ENCODE measurements at regions not wholly inside any gene's neighbourhood (a gene's known extent, or its start where the extent isn't known, plus 50 kb on each side); places are given as distances from the start of the nearest gene placed in this dataset.

- Histone ChIP-seq H3K9me3 (ENCODE audit: control insufficient read depth in 2 of 2, insufficient read depth in 1 of 2, low read depth in 1 of 2, low read length in 1 of 2) (no peaks in the 10 kb centered on the region), H3K4me1 (ENCODE audit: control insufficient read depth in 3 of 3, insufficient read depth in 2 of 3, low read depth in 1 of 3, low read length in 2 of 3) (no peaks in the 10 kb centered on the region), H3K27me3 (ENCODE audit: control insufficient read depth in 3 of 3, insufficient read depth in 3 of 3, low read length in 3 of 3) (no peaks in the 10 kb centered on the region), H3K36me3 (ENCODE audit: control insufficient read depth in 3 of 3, insufficient read depth in 2 of 3, low read depth in 1 of 3, low read length in 3 of 3) (no peaks in the 10 kb centered on the region), H3K27ac (ENCODE audit: low read depth in 1 of 3, low read length in 2 of 3) (no peak overlapping the region), H3K4me3 (ENCODE audit: low read depth in 1 of 3, low read length in 3 of 3) (no peak overlapping the region)
- FAIRE-seq (no peak), DNase-seq (no peak)
Observed at GRCh38 chr2:223386189-223386588, 216.0 kb downstream of the SCG2 start.

DNA sequence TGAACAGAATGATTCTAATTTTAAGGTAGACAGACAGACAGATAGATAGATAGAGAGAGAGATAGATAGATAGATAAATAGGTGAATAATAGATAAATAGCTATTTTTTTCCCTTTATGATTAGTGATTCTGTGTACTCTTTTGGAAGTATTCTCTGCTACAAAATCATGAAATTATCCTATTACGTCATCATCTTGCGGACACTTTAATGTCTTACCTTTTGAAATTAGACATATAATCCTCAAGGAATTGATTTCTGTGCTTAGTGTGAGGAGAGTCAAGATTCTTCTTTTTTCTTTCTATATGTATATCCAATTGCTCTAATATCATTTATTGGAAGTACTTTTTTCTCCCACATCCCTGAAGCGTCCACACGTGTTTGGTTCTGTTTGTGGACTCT lies 215.2 kb downstream of the SCG2 start:
- Histone ChIP-seq H3K4me1 (ENCODE audit: control insufficient read depth in 3 of 3, insufficient read depth in 2 of 3, low read depth in 1 of 3, low read length in 2 of 3) (no peaks in the 10 kb centered on the region), H3K9me3 (ENCODE audit: control insufficient read depth in 2 of 2, insufficient read depth in 1 of 2, low read depth in 1 of 2, low read length in 1 of 2) (no peaks in the 10 kb centered on the region), H3K4me3 (ENCODE audit: low read depth in 1 of 3, low read length in 3 of 3) (no peak overlapping the region), H3K27me3 (ENCODE audit: control insufficient read depth in 3 of 3, insufficient read depth in 3 of 3, low read length in 3 of 3) (no peaks in the 10 kb centered on the region), H3K27ac (ENCODE audit: low read depth in 1 of 3, low read length in 2 of 3) (no peak overlapping the region), H3K36me3 (ENCODE audit: control insufficient read depth in 3 of 3, insufficient read depth in 2 of 3, low read depth in 1 of 3, low read length in 3 of 3) (no peaks in the 10 kb centered on the region)
- no peak for DNase-seq
- no peak for FAIRE-seq
- 81 to 85% (median 84%) methylated on average over 4 of the region's 4 CpGs for WGBS, 3 donors

DNA sequence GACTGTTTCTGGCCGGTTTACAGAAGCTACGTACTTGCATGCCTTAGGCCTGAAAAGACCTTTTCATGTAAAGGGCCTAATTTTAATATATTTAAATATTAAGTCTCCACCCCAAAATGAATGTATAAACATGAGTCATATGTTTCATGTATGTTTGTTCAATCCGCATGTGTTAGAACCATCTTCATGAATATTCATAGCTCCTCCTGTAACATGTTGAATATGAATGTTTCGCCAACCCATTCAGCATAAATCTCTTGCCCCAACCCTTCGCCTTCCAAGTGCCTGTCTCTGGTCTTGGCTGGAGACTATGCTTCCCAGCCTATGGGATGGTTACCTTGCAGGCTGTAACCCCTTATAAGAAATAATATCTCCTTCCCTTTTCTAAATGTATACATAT lies 212.5 kb downstream of the SCG2 start:
- no peak for FAIRE-seq
- Histone ChIP-seq H3K4me3 (ENCODE audit: low read depth in 1 of 3, low read length in 3 of 3) (no peak overlapping the region), H3K4me1 (ENCODE audit: control insufficient read depth in 3 of 3, insufficient read depth in 2 of 3, low read depth in 1 of 3, low read length in 2 of 3) (no peaks in the 10 kb centered on the region), H3K9me3 (ENCODE audit: control insufficient read depth in 2 of 2, insufficient read depth in 1 of 2, low read depth in 1 of 2, low read length in 1 of 2) (peaks cover 0 to 2% of the 10 kb centered on the region in 2 donors), H3K27ac (ENCODE audit: low read depth in 1 of 3, low read length in 2 of 3) (no peak overlapping the region), H3K36me3 (ENCODE audit: control insufficient read depth in 3 of 3, insufficient read depth in 2 of 3, low read depth in 1 of 3, low read length in 3 of 3) (no peaks in the 10 kb centered on the region), H3K27me3 (ENCODE audit: control insufficient read depth in 3 of 3, insufficient read depth in 3 of 3, low read length in 3 of 3) (no peaks in the 10 kb centered on the region)
- 87 to 89% (median 88%) methylated on average over 5 of the region's 5 CpGs for WGBS, 3 donors
- no peak for DNase-seq

- DNase-seq (no peak), FAIRE-seq (no peak)
- Histone ChIP-seq H3K36me3 (ENCODE audit: control insufficient read depth in 3 of 3, insufficient read depth in 2 of 3, low read depth in 1 of 3, low read length in 3 of 3) (no peaks in the 10 kb centered on the region), H3K27me3 (ENCODE audit: control insufficient read depth in 3 of 3, insufficient read depth in 3 of 3, low read length in 3 of 3) (no peaks in the 10 kb centered on the region), H3K27ac (ENCODE audit: low read depth in 1 of 3, low read length in 2 of 3) (no peak overlapping the region), H3K4me1 (ENCODE audit: control insufficient read depth in 3 of 3, insufficient read depth in 2 of 3, low read depth in 1 of 3, low read length in 2 of 3) (no peaks in the 10 kb centered on the region), H3K9me3 (ENCODE audit: control insufficient read depth in 2 of 2, insufficient read depth in 1 of 2, low read depth in 1 of 2, low read length in 1 of 2) (peaks cover 0 to 2% of the 10 kb centered on the region in 2 donors), H3K4me3 (ENCODE audit: low read depth in 1 of 3, low read length in 3 of 3) (no peak overlapping the region)
- 85 to 93% (median 89%) methylated on average over 2 of the region's 2 CpGs for WGBS, 3 donors
Observed at GRCh38 chr2:223396993-223397392, 205.2 kb downstream of the SCG2 start.

DNA sequence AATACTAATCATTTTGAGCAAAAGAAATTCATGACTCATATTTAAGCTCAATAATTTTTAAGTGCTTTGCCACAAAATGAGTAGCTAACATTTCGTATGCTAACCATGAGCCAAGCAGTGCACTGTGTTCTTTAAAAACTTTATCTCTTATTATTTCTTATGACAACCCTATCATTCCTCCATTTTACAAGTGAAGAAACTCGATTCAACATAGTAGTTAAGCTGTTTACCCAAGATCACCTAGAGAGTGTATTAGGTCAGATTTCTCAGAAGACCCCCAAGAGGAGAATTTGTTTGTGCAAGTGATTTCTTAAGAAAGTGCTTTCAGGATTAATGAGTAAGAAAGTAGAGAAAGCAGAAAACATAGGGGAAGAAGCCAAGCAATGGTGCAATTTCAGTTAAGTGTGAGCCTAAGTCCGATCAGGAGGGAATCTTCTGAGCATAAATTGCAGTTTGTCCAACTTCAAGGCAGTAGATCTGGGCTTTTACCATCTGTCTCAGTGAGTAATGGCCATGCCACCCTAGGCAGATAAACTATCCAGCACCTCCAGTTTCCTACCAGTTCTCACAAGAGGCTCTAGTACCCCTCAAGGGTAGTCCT lies 202.7 kb downstream of the SCG2 start:
- no peaks in the 10 kb centered on the region for H3K27me3 ChIP-seq (ENCODE audit: control insufficient read depth in 3 of 3, insufficient read depth in 3 of 3, low read length in 3 of 3)
- no peak overlapping the region for H3K27ac ChIP-seq (ENCODE audit: low read depth in 1 of 3, low read length in 2 of 3)
- DNase-seq, result no peak
- WGBS, 3 donors, result 45 to 66% (median 52%) methylated on average over 3 of the region's 3 CpGs
- H3K4me1 ChIP-seq (ENCODE audit: control insufficient read depth in 3 of 3, insufficient read depth in 2 of 3, low read depth in 1 of 3, low read length in 2 of 3), result no peaks in the 10 kb centered on the region
- no peaks in the 10 kb centered on the region for H3K36me3 ChIP-seq (ENCODE audit: control insufficient read depth in 3 of 3, insufficient read depth in 2 of 3, low read depth in 1 of 3, low read length in 3 of 3)
- no peaks in the 10 kb centered on the region for H3K9me3 ChIP-seq (ENCODE audit: control insufficient read depth in 2 of 2, insufficient read depth in 1 of 2, low read depth in 1 of 2, low read length in 1 of 2)
- FAIRE-seq, result no peak
- H3K4me3 ChIP-seq (ENCODE audit: low read depth in 1 of 3, low read length in 3 of 3), result no peak overlapping the region

DNA sequence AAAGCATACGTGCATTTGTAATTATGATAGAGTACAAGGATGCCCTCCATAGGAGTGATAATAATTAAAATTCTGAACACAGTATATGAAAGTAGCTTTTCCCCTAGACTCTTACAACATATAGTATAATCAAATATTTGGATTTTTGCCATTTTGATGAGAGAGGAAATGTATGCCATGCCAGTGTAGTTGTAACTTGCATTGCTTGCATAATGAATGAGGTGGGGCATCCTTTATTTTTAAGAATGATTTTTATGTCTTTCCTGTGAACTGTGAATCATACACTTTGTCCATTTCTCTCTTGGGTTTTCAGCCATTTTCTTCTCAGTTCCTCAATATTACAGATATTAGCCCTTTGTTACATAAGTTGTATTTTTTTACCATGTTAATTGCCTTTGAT lies 197.5 kb downstream of the SCG2 start:
- FAIRE-seq, result no peak
- 83 to 88% (median 83%) methylated on average over 1 of the region's 1 CpG for WGBS, 3 donors
- H3K4me1 ChIP-seq (ENCODE audit: control insufficient read depth in 3 of 3, insufficient read depth in 2 of 3, low read depth in 1 of 3, low read length in 2 of 3), result no peaks in the 10 kb centered on the region

DNA sequence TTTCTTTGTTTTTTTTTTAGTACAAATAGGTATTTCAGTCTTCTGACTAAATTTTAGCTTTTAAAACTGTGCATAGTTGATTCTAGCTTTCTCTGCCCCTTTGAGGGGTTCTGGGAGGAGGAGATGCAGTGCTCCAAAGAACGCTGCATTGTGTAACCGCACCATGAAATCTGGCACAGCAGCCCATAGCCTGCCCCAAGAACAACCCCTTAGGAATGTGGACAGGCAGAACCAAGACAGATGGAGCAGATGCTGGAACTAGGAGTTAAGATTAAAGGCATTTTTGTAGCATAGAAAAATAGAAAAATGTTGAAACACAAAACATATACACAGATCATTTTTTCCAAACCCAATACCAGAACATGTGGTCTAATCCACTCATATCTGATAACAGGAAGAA lies 187.5 kb downstream of the SCG2 start:
- no peaks in the 10 kb centered on the region for H3K9me3 ChIP-seq (ENCODE audit: control insufficient read depth in 2 of 2, insufficient read depth in 1 of 2, low read depth in 1 of 2, low read length in 1 of 2)
- H3K4me1 ChIP-seq (ENCODE audit: control insufficient read depth in 3 of 3, insufficient read depth in 2 of 3, low read depth in 1 of 3, low read length in 2 of 3), result no peaks in the 10 kb centered on the region
- H3K27me3 ChIP-seq (ENCODE audit: control insufficient read depth in 3 of 3, insufficient read depth in 3 of 3, low read length in 3 of 3), result no peaks in the 10 kb centered on the region
- DNase-seq, result no peak
- no peak overlapping the region for H3K27ac ChIP-seq (ENCODE audit: low read depth in 1 of 3, low read length in 2 of 3)
- no peaks in the 10 kb centered on the region for H3K36me3 ChIP-seq (ENCODE audit: control insufficient read depth in 3 of 3, insufficient read depth in 2 of 3, low read depth in 1 of 3, low read length in 3 of 3)
- FAIRE-seq, result no peak
- WGBS, 3 donors, result 81 to 93% (median 84%) methylated on average over 2 of the region's 2 CpGs
- H3K4me3 ChIP-seq (ENCODE audit: low read depth in 1 of 3, low read length in 3 of 3), result no peak overlapping the region

More for the DNA sequence above, 197.5 kb downstream of the SCG2 start:
- Histone ChIP-seq H3K27ac (ENCODE audit: low read depth in 1 of 3, low read length in 2 of 3) (no peak overlapping the region), H3K36me3 (ENCODE audit: control insufficient read depth in 3 of 3, insufficient read depth in 2 of 3, low read depth in 1 of 3, low read length in 3 of 3) (no peaks in the 10 kb centered on the region), H3K9me3 (ENCODE audit: control insufficient read depth in 2 of 2, insufficient read depth in 1 of 2, low read depth in 1 of 2, low read length in 1 of 2) (no peaks in the 10 kb centered on the region), H3K4me3 (ENCODE audit: low read depth in 1 of 3, low read length in 3 of 3) (no peak overlapping the region), H3K27me3 (ENCODE audit: control insufficient read depth in 3 of 3, insufficient read depth in 3 of 3, low read length in 3 of 3) (no peaks in the 10 kb centered on the region)
- DNase-seq, result no peak

DNA sequence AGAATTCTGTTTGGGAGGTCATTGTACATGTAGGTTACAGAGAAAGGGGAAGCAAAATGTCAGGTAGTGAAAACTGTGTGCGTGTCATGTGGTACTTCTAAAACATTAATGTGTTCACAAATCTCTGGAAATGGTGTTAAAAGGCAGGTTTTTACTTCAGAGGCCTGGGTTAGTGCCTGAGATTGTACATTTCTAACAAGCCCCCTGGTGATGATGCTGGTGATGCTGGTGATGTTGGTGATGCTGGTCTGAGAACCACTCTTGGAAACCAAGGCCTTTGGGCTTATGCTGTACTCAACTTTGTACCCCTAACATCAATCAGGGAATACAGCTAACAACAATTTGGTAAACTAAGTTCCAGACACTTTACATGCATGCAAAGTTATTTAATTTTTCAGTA lies 187.1 kb downstream of the SCG2 start:
- Histone ChIP-seq H3K9me3 (ENCODE audit: control insufficient read depth in 2 of 2, insufficient read depth in 1 of 2, low read depth in 1 of 2, low read length in 1 of 2) (no peaks in the 10 kb centered on the region), H3K4me3 (ENCODE audit: low read depth in 1 of 3, low read length in 3 of 3) (no peak overlapping the region), H3K27ac (ENCODE audit: low read depth in 1 of 3, low read length in 2 of 3) (no peak overlapping the region), H3K36me3 (ENCODE audit: control insufficient read depth in 3 of 3, insufficient read depth in 2 of 3, low read depth in 1 of 3, low read length in 3 of 3) (no peaks in the 10 kb centered on the region), H3K4me1 (ENCODE audit: control insufficient read depth in 3 of 3, insufficient read depth in 2 of 3, low read depth in 1 of 3, low read length in 2 of 3) (no peaks in the 10 kb centered on the region), H3K27me3 (ENCODE audit: control insufficient read depth in 3 of 3, insufficient read depth in 3 of 3, low read length in 3 of 3) (no peaks in the 10 kb centered on the region)
- 85 to 88% (median 87%) methylated on average over 1 of the region's 1 CpG for WGBS, 3 donors
- FAIRE-seq (no peak), DNase-seq (no peak)

DNA sequence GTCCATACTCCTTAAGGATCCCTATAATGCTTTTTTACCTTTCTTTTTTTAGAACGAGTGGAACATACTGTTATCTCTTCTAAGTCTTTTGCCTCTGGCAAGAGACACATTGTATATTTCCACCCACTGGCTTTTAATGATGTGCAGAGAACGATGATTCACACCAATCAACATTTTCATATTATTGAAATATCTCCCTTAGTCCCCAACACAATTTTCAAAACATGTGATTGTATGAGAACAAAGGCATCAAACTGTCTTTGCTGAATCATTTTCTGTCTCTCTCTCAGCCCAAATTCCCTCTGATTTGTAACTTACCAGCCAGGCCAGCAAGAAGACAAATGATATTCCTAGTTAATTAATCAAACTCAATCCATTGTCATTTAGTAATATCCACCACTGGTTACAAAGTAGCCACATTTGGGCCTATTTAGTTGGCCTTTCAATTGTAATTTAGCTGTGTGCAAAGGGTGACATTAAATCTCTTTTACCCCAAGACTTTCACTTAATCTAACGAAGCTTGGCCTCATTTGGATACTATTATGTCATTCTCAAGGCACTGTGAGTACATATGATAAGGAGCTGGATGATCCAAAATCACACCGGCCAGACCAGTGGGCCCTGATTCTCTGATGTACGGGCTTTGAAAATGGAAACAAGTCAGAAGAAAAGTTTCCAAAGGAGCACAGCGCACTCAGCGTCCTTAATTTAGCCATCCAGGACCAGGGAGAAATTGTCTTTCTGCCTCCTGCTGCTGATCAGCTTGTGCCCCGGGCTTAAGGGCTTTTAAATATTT lies 185.1 kb downstream of the SCG2 start:
- H3K9me3 ChIP-seq (ENCODE audit: control insufficient read depth in 2 of 2, insufficient read depth in 1 of 2, low read depth in 1 of 2, low read length in 1 of 2), result no peaks in the 10 kb centered on the region
- no peak overlapping the region for H3K27ac ChIP-seq (ENCODE audit: low read depth in 1 of 3, low read length in 2 of 3)

More for the DNA sequence above, 185.1 kb downstream of the SCG2 start:
- Histone ChIP-seq H3K4me3 (ENCODE audit: low read depth in 1 of 3, low read length in 3 of 3) (no peak overlapping the region), H3K4me1 (ENCODE audit: control insufficient read depth in 3 of 3, insufficient read depth in 2 of 3, low read depth in 1 of 3, low read length in 2 of 3) (no peaks in the 10 kb centered on the region), H3K36me3 (ENCODE audit: control insufficient read depth in 3 of 3, insufficient read depth in 2 of 3, low read depth in 1 of 3, low read length in 3 of 3) (no peaks in the 10 kb centered on the region), H3K27me3 (ENCODE audit: control insufficient read depth in 3 of 3, insufficient read depth in 3 of 3, low read length in 3 of 3) (no peaks in the 10 kb centered on the region)
- FAIRE-seq (no peak), DNase-seq (no peak)
- 70 to 78% (median 72%) methylated on average over 8 of the region's 8 CpGs for WGBS, 3 donors
